ENCODE measurements at regions not wholly inside any gene's neighbourhood (a gene's known extent, or its start where the extent isn't known, plus 50 kb on each side); places are given as distances from the start of the nearest gene placed in this dataset.

DNA sequence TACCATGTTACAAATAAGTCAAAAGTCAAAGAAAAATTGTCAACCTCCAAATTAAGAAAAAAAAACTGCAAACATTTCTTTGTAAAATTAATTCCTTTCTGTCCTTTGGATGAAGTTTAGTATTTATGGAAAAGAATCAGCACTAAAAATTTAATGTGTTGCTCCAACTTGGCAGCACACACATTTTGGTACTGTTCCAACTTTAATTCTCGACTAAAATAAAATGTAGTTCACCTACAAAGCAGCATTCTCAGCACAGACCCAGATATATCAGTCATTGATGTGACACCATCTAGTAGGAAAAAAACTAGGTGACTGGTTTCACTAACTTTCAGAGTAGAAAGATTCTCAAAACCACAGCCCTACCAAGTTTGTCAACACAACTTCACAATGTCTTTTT is 131.7 kb upstream of the ROBO2 start:
- no peak for TF ChIP-seq CTCF (IDR thresholded peaks at IDR 0.05)
- no peak for DNase-seq (ENCODE audit: low spot score)
- H3K4me1 ChIP-seq (ENCODE audit: control insufficient read depth in 1 of 2, low read depth in 2 of 2) = no peaks in the 10 kb centered on the region

DNA sequence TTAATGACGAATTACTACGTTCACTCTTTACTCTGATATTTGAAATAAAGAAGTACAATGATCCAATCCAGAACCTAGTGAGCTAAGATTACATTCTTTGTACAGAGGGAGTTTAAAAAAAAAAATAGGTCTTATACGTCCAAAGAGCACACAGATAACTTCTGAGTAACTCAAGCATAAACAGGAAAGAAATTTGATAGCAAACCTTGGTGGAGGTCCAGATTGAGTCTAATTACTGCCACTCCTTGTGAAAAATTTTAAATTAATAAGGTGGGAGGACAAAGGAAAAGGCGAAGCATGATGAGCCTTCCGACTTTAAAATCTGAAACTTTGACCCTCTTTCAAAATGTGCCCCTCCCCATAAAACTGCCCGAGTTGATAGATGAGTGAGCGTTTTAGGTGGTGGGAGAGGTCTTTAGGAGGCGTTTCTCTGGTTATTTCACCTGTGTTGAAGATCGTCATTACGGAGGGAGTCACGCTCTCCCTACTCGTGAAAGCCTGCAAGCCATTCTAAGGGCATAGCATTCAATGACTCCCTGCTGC is 127.0 kb upstream of the ROBO2 start:
- H3K4me1 ChIP-seq (ENCODE audit: control insufficient read depth in 1 of 2, low read depth in 2 of 2) = no peaks in the 10 kb centered on the region
- no peak for TF ChIP-seq CTCF (IDR thresholded peaks at IDR 0.05)
- ATAC-seq (ENCODE audit: insufficient number of reproducible peaks, low FRiP score, low read depth) = no peak
- DNase-seq (ENCODE audit: low spot score) = no peak
- no peak overlapping the region for H3K4me3 ChIP-seq
- H3K36me3 ChIP-seq = no peaks in the 10 kb centered on the region
- no peaks in the 10 kb centered on the region for H3K9me3 ChIP-seq
- no peak overlapping the region for H3K27ac ChIP-seq
- no peaks in the 10 kb centered on the region for H3K27me3 ChIP-seq (replicated peaks; ENCODE audit: insufficient read depth)

More for the DNA sequence above, 131.7 kb upstream of the ROBO2 start:
- ATAC-seq (ENCODE audit: insufficient number of reproducible peaks, low FRiP score, low read depth) = no peak
- Histone ChIP-seq H3K27ac (no peak overlapping the region), H3K9me3 (no peaks in the 10 kb centered on the region), H3K27me3 (replicated peaks; ENCODE audit: insufficient read depth) (no peaks in the 10 kb centered on the region), H3K4me3 (no peak overlapping the region), H3K36me3 (no peaks in the 10 kb centered on the region)

- Histone ChIP-seq H3K36me3 (no peaks in the 10 kb centered on the region), H3K9me3 (no peaks in the 10 kb centered on the region), H3K4me3 (no peak overlapping the region), H3K27ac (no peak overlapping the region), H3K4me1 (ENCODE audit: control insufficient read depth in 1 of 2, low read depth in 2 of 2) (no peaks in the 10 kb centered on the region), H3K27me3 (replicated peaks; ENCODE audit: insufficient read depth) (no peaks in the 10 kb centered on the region)
- no peak for DNase-seq (ENCODE audit: low spot score)
- no peak for ATAC-seq (ENCODE audit: insufficient number of reproducible peaks, low FRiP score, low read depth)
- no peak for TF ChIP-seq CTCF (IDR thresholded peaks at IDR 0.05)
Observed at GRCh38 chr3:76917436-76917835, 122.5 kb upstream of the ROBO2 start.

- no peak for TF ChIP-seq CTCF (IDR thresholded peaks at IDR 0.05)
- H3K4me3 ChIP-seq = no peak overlapping the region
- no peaks in the 10 kb centered on the region for H3K9me3 ChIP-seq
- ATAC-seq (ENCODE audit: insufficient number of reproducible peaks, low FRiP score, low read depth) (no peak), DNase-seq (ENCODE audit: low spot score) (no peak)
- no peaks in the 10 kb centered on the region for H3K4me1 ChIP-seq (ENCODE audit: control insufficient read depth in 1 of 2, low read depth in 2 of 2)
- no peak overlapping the region for H3K27ac ChIP-seq
- no peaks in the 10 kb centered on the region for H3K27me3 ChIP-seq (replicated peaks; ENCODE audit: insufficient read depth)
- no peaks in the 10 kb centered on the region for H3K36me3 ChIP-seq
Observed at GRCh38 chr3:76920511-76920910, 119.4 kb upstream of the ROBO2 start.

DNA sequence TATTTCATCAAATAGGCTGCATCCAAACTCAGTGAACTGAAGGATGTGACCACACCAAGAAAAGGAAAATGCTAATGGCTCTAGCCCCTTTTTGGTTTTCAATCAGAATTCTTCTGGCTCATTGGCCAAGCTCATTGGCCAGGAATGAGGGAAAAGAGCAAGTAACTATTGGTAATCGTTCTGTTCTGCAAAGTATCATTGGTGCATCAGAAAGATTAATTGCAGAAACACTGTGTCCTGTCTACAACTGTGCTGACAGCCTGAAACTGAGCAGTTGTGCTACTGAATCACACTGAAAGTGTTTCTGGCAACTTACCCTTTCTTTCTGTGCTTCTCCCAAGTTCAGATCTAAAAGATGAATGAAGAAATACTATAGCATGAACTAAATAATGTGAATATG is 116.4 kb upstream of the ROBO2 start:
- H3K4me3 ChIP-seq = no peak overlapping the region
- H3K36me3 ChIP-seq = no peaks in the 10 kb centered on the region
- ATAC-seq (ENCODE audit: insufficient number of reproducible peaks, low FRiP score, low read depth) = no peak
- no peaks in the 10 kb centered on the region for H3K27me3 ChIP-seq (replicated peaks; ENCODE audit: insufficient read depth)
- no peak for TF ChIP-seq CTCF (IDR thresholded peaks at IDR 0.05)
- no peak overlapping the region for H3K27ac ChIP-seq
- H3K9me3 ChIP-seq = no peaks in the 10 kb centered on the region
- no peak for DNase-seq (ENCODE audit: low spot score)
- no peaks in the 10 kb centered on the region for H3K4me1 ChIP-seq (ENCODE audit: control insufficient read depth in 1 of 2, low read depth in 2 of 2)

Data from thoracic aorta (tissue), 2 donors.